GDM1 (cell line): ENCODE measurements at regions not wholly inside any gene's neighbourhood (a gene's known extent, or its start where the extent isn't known, plus 50 kb on each side); places are given as distances from the start of the nearest gene placed in this dataset.

Experiments used
- DNase-seq: peaks from one replicate; lab custom pipeline; 2025; lab: John Stamatoyannopoulos, UW

GRCh38 chr5:109917154-109917546 is 227.4 kb downstream of the MAN2A1 start:
- no peak for DNase-seq

DNA sequence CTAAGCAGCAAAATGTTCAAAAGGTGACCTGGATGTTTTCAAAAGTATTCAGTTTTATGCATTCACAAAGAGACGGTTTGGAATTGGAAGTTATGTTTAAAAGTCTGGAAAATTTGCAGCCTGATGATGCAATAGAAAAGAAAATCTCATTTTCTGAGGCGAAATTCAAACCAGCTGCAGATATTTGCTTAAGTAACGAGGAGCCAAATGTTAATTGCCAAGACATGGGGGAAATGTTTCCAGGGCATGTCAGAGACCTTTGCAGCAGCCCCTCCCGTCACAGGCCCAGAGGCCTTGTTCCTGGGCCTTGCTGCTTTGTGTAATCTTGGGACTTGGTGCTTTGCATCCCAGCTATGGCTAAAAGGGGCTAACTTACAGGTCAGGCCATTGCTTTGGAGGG is 228.2 kb downstream of the MAN2A1 start:
- DNase-seq, result no peak

DNA sequence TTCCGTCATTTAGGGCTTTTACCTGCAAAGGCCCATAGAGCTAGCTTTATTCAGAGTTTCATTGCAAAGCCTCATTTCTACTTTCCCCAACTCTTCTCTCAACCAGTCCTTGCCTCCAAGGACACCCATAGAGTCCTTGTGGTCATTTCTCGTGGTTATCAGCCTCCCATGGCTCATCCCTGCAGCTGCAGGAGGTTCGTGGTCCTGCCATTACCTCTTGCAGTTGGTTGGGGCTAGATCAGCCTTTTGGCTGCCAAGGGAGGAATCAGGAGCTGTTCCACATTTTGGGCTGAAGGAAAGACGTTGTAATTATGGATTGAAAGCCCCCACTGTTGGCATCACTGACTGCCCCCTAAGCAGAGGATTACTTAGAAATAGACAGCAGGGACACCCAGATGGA is 231.0 kb downstream of the MAN2A1 start:
- DNase-seq, result no peak

GRCh38 chr5:109921735-109922380 is 232.1 kb downstream of the MAN2A1 start:
- no peak for DNase-seq

DNA sequence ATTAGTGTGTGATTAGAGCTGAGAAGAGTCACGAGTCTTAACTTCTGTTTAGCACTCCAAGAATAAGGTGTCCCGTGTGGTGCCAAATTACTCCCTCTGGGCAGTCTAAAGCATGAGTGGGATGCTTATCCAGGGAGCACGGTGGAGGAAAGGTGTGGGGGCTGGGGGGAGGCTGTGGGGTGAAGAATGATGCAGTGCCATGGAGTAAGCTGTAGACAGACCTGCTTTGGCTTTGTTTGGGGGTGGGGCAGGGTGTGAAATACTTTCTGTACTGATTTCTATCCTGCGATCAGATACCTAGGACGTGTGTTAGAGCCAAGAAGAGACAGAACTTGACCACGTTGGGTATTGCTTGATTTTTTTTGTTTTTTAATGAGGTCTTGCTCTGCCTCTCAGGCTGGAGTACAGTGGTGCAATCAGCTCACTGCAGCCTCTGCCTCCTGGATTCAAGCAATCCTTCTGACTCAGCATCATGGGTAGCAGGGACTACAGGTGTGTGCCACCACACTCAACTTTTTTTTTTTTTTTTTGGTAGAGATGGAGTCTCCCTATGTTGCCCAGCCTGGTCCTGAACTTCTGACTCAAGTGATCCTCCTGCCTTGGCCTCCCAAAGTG is 232.8 kb downstream of the MAN2A1 start:
- no peak for DNase-seq

- DNase-seq, result no peak
These were observed 233.5 kb downstream of the MAN2A1 start for GRCh38 chr5:109923205-109923604.

DNA sequence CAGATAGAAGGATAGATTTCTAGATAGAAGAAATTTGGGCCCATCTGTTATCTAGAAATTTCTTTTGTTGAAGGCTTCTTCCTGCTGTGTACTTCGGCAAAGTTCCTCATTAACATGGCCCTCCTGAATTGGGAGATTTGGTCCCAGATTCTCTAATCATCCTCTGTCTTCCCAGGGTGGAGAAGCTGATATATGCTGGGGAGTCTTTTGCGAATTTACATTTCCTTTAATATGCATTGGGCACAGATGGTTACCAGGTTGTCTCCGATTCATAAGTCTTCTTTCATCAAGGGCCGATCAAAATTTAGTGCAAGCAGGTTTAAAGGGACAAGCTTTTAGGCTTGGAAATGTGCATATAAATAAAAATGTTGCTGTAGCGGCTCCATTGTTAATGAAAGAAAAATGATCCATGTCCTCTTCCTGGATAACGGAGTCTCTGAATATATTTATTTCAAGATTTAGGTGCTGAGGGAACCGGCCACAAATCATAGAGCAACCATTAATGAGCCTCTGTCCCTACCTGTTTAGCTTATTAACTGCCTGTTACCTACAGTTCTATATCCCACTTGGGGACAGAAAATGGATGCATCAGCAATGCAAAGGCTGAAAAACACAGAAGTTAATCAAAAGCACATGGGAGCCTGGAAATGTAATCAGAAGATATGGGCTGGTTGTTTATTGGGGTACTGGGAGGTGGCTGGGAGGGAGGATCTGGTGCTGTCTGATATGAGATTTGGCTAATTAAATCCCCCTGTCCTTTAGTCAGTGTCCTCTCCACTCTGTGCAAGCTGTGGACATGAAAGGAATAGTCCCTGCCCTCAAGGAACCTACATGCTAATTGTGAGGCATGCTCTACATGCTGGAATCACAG is 234.7 kb downstream of the MAN2A1 start:
- no peak for DNase-seq

DNA sequence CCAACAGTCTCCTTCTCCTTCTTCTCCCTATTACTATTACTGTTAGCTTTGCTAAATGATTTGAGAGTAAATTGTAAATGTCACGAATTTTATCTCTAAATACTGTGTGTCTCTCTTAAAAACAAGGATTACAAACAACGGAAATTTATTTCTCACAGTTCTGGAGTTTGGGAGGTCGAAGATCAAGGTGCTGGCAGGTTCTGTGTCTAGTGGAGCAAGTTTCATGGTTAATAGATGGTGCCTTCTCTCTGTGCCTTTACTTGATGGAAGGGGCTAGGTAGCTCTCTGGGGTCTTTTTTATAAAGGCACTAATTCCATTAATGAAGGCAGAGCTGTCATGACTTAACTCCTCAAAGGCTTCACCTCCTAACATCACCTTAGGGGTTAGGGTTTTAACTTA is 237.9 kb downstream of the MAN2A1 start:
- no peak for DNase-seq

DNA sequence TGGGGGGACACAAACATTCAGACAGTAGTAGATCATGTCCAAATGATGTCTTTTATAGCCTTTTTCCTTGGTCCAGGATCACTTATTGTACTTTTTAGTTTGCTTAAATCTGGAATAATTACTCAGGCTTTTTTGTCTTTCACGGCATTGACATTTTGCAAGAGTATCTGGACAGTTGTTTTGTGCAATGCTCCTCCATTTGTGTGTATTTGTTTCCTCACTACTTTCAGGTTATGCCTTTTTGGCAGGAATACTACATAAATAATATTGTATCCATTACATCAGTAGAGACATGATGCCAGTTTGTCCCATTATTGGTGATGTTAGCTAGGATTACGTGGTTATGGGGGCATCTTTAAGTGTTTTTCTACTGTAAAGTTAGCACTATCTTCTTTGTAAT is 238.3 kb downstream of the MAN2A1 start:
- no peak for DNase-seq

DNA sequence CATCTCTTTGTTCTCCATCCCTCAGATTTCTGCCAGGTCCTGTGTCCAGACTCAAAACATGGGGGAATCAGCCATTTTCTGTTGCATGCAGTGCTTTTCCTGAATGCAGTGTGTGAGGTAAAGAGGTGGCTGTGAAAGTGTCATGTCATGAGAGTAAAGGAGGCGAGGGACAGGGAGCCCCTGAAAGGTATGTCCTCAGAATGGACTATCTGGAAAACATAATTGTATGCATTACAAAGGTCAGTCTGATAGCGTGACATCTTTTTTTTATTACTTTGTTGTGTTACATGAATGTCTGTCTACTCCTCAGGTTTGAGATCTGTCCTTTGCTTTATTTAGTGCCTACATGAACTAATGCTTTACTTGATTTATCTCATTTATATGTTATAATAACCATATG is 239.1 kb downstream of the MAN2A1 start:
- DNase-seq, result no peak

GRCh38 chr5:109929376-109929775 is 239.6 kb downstream of the MAN2A1 start:
- no peak for DNase-seq

DNA sequence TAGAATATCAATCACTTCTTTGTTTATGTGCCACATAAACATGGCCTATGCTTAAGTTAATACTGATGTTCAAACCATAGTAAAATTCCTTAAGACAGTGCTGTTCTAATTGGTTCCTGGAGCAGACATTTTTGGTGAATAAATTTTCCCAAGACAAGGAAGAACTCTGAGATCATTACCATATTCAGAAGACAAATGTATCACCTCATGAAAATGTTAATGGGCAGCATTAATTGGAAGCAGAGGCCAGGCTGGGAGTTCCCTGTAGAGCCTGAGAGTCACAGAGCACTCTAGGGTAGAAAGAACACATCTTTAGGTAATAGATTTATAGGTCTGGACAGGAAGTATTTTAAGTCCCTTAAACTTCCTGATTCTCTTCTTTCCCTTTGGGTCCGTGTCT is 240.2 kb downstream of the MAN2A1 start:
- no peak for DNase-seq

DNA sequence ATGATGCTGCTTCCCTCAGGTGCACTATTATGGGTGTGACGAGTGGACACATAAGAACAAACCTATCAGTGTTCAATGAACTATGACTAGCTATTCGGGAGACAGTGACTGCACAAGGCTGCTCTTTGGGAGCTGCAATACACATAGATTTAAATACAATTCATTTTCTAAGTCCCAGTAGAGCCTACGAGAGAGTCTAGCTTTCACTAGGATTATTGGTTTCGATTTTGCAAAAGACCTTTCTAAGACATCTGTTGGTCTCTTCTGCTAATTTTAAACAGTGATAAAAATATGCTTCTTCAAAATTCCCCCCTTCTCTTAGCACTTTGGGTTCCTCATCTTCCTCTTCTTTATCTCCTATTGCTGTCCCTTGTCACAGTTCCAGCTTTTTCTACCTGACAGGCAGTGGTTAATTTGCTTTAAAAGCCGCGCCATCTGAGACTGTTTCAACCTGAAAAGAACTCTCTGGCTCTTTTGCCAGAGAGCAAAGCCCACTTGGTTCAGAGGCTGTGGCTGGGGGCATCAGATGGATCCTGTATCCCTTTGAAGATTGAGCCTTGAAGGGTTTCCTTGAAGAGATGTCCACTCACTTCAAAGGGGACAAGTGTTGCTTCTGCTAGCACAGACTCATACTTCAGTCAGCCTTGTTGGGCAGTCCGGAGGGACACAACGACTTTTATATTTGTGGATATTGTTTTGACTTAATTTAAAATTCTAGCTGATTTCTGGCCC is 241.5 kb downstream of the MAN2A1 start:
- DNase-seq, result no peak

GRCh38 chr5:109935833-109936490 is 246.2 kb downstream of the MAN2A1 start:
- DNase-seq, result no peak

DNA sequence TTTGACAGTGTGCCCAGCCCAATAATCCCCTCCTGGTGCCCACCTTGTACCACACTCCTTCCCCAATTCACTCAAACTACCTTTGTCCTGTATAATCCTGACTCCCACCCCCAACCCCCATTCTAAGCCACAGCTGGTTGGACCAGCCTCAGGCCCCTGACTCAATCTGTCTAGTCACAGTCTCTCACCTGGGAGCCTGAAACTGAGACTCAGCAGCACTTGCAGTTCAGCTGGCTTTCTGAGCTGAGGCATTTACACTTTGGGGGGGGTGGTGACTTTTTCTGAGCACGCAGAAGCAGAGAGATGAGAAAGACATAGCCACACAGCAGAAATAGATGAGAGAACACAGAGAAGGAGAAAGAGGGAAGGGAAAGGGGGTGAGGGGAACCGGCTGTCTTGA is 247.3 kb downstream of the MAN2A1 start:
- DNase-seq, result no peak

DNA sequence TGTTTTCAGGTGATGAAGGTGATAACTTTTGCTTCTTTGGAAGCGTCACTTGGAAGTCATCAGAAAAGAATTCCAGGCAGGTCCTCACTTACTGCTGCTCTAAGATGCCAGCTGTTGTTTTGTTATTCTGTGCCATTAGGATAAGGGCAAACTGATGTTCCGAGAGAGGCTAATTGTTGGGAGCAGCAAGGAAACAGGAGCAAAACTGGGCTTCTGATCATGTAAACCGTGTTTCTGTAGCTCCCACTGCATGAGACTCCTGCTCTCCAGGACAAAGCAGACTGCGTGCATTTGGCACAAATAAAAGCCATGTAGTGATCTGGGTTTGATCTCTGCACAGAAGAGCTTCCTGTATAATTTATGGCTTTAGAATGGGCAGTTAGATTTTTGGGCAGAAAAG is 248.2 kb downstream of the MAN2A1 start:
- DNase-seq, result no peak

GRCh38 chr5:109938453-109938852 is 248.7 kb downstream of the MAN2A1 start:
- DNase-seq, result no peak

- no peak for DNase-seq
These were observed 249.5 kb downstream of the MAN2A1 start for GRCh38 chr5:109939116-109939682.

GRCh38 chr5:109942646-109943045 is 252.9 kb downstream of the MAN2A1 start:
- DNase-seq, result no peak

- DNase-seq, result no peak
These were observed 254.0 kb downstream of the MAN2A1 start for GRCh38 chr5:109943701-109944235.

- no peak for DNase-seq
These were observed 254.7 kb downstream of the MAN2A1 start for GRCh38 chr5:109944461-109944860.
